PFSK-1 (cell line): ENCODE measurements at regions not wholly inside any gene's neighbourhood (a gene's known extent, or its start where the extent isn't known, plus 50 kb on each side); places are given as distances from the start of the nearest gene placed in this dataset.

ENCODE experiments used
- POLR2AphosphoS5 ChIP-seq: IDR thresholded peaks from 2 replicates; pipeline ENCODE4 v1.6.1; 2012; ENCODE audit warnings: low read depth, mild to moderate bottlenecking, control low read depth, low read length, moderate library complexity
- REST ChIP-seq, 2 experiments: IDR thresholded peaks; 2 replicates each; pipeline versions ENCODE4 v1.6.1 to v1.8.0; 2011 to 2012; ENCODE audit warnings: low read depth in 2 of 2, low read length in 2 of 2, control low read depth in 1 of 2, inconsistent platforms in 1 of 2, mild to moderate bottlenecking in 1 of 2, moderate library complexity in 1 of 2; ENCODE audit not compliant: insufficient read depth in 1 of 2
- SIN3A ChIP-seq: IDR thresholded peaks from 2 replicates; pipeline ENCODE4 v1.6.1; 2012; ENCODE audit warnings: mild to moderate bottlenecking, low read length, moderate library complexity, borderline replicate concordance; ENCODE audit not compliant: insufficient read depth
- TAF1 ChIP-seq: IDR thresholded peaks from 2 replicates; pipeline ENCODE4 v1.6.1; 2012; ENCODE audit warnings: low read length, control low read depth, borderline replicate concordance; ENCODE audit not compliant: insufficient read depth

DNA sequence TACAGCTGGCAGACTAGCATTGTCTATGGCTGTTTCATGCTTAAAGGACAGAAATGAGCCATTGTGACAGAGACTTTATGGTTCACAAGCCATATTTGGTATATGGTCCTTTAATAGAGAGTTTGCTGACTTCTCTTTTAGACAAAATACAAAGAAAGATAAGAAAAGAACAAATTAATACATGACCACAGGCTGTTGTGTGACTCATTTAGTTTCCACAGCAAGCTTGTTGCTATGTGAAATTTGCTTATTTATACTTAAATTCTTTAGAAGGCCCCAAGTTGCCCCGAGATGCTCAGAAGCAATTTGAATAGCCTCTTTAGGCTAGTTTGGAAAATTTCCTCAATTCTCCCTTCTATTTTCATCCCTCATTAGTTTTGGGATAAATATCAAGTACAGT, 315.3 kb upstream of the RPS23 start:
- TF ChIP-seq POLR2AphosphoS5 (no peak), TAF1 (no peak), SIN3A (no peak), REST (IDR thresholded peaks at IDR 0.05; ENCODE audit: insufficient read depth in 1 of 2, low read depth in 2 of 2, low read length in 2 of 2) (no peak)
